ENCODE measurements at regions not wholly inside any gene's neighbourhood (a gene's known extent, or its start where the extent isn't known, plus 50 kb on each side); places are given as distances from the start of the nearest gene placed in this dataset.

DNA sequence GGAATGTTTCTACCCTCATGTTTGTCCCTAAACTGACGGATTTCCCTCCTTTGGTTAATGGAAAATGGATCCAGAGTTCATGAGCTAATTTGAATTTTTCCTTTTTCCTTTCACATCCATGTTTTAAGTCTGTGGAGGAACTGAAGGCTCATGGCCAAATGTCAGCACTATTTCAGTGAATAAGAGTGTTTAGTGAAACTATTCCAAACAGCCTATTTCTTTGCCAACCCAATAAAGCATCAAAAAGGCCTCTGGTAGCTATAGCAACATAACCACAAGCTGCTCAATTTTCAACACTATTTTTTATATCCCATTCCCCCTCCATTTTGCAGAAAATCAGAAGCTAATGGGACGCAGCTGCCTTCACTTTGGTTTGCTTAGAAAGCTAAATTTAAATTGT is 1454.1 kb downstream of the GATA3 start:
- ChIA-PET CTCF (interaction anchor here (1.6 kb wide), 1 partner anchor 10 kb away, joined by 4 read pairs; no protein-coding TSS in a partner anchor), POLR2A (no interaction called here)
- TF ChIP-seq, protein P1, sequence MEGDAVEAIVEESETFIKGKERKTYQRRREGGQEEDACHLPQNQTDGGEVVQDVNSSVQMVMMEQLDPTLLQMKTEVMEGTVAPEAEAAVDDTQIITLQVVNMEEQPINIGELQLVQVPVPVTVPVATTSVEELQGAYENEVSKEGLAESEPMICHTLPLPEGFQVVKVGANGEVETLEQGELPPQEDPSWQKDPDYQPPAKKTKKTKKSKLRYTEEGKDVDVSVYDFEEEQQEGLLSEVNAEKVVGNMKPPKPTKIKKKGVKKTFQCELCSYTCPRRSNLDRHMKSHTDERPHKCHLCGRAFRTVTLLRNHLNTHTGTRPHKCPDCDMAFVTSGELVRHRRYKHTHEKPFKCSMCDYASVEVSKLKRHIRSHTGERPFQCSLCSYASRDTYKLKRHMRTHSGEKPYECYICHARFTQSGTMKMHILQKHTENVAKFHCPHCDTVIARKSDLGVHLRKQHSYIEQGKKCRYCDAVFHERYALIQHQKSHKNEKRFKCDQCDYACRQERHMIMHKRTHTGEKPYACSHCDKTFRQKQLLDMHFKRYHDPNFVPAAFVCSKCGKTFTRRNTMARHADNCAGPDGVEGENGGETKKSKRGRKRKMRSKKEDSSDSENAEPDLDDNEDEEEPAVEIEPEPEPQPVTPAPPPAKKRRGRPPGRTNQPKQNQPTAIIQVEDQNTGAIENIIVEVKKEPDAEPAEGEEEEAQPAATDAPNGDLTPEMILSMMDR (IDR thresholded peaks at IDR 0.05; ENCODE audit: control extremely low read depth, extremely low read depth, low read depth, missing control alignments) = no peak
- DNase-seq (ENCODE audit: extremely low spot score) = no peak

DNA sequence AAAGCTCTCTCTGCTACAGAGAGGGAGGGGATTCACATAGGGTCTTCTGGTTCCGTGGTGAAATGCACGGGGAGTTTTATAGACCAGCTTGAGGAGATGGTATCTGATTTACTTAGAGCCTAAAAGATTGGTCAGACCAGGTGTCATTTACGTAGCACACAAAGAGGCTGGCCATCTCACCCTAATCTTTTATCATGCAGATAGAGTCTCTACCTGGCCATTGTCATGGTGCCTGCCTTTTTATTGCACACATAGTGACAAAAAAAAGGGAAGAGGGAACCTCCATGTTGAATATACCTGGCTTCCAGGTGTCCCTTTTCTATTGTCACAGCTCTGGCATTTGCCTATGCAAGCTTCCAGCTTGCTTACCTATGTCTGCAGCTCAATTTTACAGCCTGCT is 1456.1 kb downstream of the GATA3 start:
- no peak for DNase-seq (ENCODE audit: extremely low spot score)
- CTCF ChIA-PET = no interaction called here
- POLR2A ChIA-PET = no interaction called here
- TF ChIP-seq, protein P1 (IDR thresholded peaks at IDR 0.05; ENCODE audit: control extremely low read depth, extremely low read depth, low read depth, missing control alignments) = no peak

DNA sequence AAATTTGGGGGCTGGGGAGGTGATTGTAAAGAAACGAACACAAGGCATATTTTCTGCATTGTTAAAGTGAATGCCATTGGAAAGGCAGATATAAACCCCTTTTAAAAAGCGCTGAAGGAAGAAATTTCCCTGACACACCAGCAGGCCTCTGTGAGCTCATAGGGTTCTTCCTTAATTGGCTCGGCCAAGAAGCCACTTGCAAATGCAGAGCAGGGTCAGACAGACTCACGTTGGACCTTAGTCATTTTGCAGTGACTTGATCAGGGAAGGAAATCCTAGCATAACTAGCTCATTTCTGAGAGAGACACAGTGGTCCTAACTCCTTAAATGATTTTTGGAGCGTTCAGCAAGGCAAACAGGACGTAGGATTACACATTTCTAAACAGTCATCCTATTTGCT is 1461.4 kb downstream of the GATA3 start:
- POLR2A ChIA-PET = no interaction called here
- CTCF ChIA-PET = interaction anchor here (1.1 kb wide), 1 partner anchor 12 kb away, joined by 3 read pairs; no protein-coding TSS in a partner anchor

DNA sequence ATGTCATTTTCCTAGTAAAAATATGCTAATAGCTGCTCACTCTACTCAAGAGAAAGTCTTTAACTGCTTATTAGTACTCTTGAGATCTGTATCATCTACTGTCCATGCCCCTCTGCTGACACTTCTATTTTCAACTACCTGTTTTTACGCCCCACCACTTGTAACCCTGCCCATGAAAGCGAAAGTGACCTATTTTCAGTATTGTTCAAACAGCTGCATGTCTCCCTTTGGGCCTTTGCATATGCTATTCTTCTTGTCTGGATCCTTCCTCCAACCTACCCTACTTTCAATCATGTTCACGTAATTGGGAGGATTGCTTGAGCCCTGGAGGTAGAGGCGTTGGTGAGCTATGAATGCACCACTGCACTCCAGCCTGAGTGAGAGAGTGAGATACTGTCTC is 1481.3 kb downstream of the GATA3 start:
- POLR2A ChIA-PET = no interaction called here
- CTCF ChIA-PET = interaction anchor here (1.4 kb wide), 1 partner anchor 15 kb away, joined by 3 read pairs; no protein-coding TSS in a partner anchor
- TF ChIP-seq, protein P1 (IDR thresholded peaks at IDR 0.05; ENCODE audit: control extremely low read depth, extremely low read depth, low read depth, missing control alignments) = no peak
- no peak for DNase-seq (ENCODE audit: extremely low spot score)

More for the DNA sequence above, 1461.4 kb downstream of the GATA3 start:
- TF ChIP-seq, protein P1 (IDR thresholded peaks at IDR 0.05; ENCODE audit: control extremely low read depth, extremely low read depth, low read depth, missing control alignments) = no peak
- no peak for DNase-seq (ENCODE audit: extremely low spot score)

DNA sequence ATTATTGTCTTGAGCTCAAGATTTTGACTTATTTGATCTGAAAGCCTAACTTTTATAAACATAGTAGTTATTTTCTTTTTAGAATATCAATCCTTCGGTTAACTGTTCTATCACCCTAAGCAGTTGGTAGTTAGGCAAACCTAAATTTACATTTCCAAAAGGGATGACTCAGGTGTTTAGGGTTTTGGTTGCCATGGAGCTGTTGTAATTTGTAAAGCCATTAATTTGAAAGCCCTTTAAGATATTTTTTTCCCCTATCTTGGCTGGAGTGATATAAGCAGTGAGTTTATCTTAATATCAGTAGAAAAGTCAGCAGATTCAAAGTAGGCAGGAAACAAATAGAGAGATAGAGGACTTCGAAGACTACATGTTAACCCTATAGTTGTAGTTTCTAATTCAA is 1472.6 kb upstream of the CELF2 start:
- TF ChIP-seq, protein P1 (IDR thresholded peaks at IDR 0.05; ENCODE audit: control extremely low read depth, extremely low read depth, low read depth, missing control alignments) = no peak
- ChIA-PET CTCF (interaction anchor here (1.6 kb wide), 1 partner anchor 36 kb away, joined by 3 read pairs; no protein-coding TSS in a partner anchor), POLR2A (no interaction called here)
- no peak for DNase-seq (ENCODE audit: extremely low spot score)

DNA sequence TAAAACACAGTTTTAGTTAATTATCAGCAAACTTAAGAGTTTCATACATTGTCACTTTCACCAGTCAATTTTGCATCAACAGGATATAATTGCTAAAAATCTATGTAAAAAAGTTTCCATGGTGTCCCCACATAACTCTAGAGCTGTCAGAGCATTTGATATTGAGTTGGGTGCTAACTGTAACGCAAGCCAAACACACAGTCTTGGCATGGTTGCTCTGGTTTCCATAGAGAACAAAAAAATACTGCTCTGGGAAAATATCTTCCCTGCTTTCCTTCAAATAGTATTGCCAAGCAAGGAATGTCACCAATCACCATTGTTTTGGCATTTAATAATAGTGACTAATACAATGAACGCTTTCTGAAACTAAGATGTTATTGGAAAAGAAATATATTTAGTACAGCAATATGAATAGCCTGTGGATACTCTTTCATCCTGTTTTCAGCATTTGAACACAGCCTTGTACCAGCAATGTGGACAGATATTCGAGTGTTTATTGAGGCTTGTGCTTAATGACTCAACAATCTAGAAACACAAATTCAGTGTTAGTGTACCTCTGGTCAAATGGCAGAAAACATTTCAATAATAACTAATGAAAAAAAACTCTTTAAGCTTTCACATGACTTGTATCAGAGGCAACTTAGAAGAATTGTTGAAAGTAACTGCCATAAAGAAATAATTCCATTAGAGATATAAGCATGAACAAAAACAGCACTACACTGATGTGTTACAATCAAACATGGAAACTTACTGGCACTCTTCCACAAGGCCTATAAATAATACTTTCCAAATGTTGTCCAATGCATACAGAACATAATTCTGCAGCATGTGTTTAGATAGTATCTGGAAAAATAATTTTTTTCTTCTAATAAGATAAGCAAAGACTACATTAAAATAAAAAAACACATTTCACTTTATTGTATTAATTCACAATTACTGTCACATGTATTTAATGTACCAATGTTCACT is 1469.5 kb upstream of the CELF2 start:
- no peak for DNase-seq (ENCODE audit: extremely low spot score)
- ChIA-PET POLR2A (no interaction called here), CTCF (no interaction called here)
- TF ChIP-seq, protein P1 (IDR thresholded peaks at IDR 0.05; ENCODE audit: control extremely low read depth, extremely low read depth, low read depth, missing control alignments) = no peak
